Dermis microvascular lymphatic vessel endothelial cell (primary cell): ENCODE measurements at regions not wholly inside any gene's neighbourhood (a gene's known extent, or its start where the extent isn't known, plus 50 kb on each side); places are given as distances from the start of the nearest gene placed in this dataset.

ENCODE experiments used
- DNase-seq, 2 donors: peaks; one replicate each; pipeline versions ENCODE4 v3.0.0 to v3.0.0-alpha.2; 2010; ENCODE audit warnings: low read depth in 2 of 2

GRCh38 chr6:47117314-47117713 is 75.2 kb upstream of the ADGRF1 start:
- DNase-seq, result no peak

GRCh38 chr6:47116606-47117005 is 74.5 kb upstream of the ADGRF1 start:
- no peak for DNase-seq

- DNase-seq, result no peak
These were observed 74.0 kb upstream of the ADGRF1 start for GRCh38 chr6:47116086-47116485.

- no peak for DNase-seq
These were observed 72.3 kb upstream of the ADGRF1 start for GRCh38 chr6:47114460-47114859.

GRCh38 chr6:47112317-47112716 is 70.2 kb upstream of the ADGRF1 start:
- peak in 1 of 2 donors; percentile 34 for DNase-seq

GRCh38 chr6:47111685-47112084 is 69.6 kb upstream of the ADGRF1 start:
- DNase-seq, result peak; percentile 84 to 90

- no peak for DNase-seq
These were observed 67.1 kb upstream of the ADGRF1 start for GRCh38 chr6:47109281-47109680.

- no peak for DNase-seq
These were observed 64.6 kb upstream of the ADGRF1 start for GRCh38 chr6:47106721-47107197.

- DNase-seq, result no peak
These were observed 64.1 kb upstream of the ADGRF1 start for GRCh38 chr6:47106216-47106615.

GRCh38 chr6:47105469-47106178 is 63.5 kb upstream of the ADGRF1 start:
- DNase-seq, result no peak

GRCh38 chr6:47103931-47104330 is 61.8 kb upstream of the ADGRF1 start:
- no peak for DNase-seq

GRCh38 chr6:47102331-47102730 is 60.2 kb upstream of the ADGRF1 start:
- DNase-seq, result no peak

GRCh38 chr6:47098570-47098993 is 56.5 kb upstream of the ADGRF1 start:
- DNase-seq, result no peak

GRCh38 chr6:47097092-47097945 is 55.2 kb upstream of the ADGRF1 start:
- peak; percentile 71 to 79 for DNase-seq

GRCh38 chr6:47096211-47096895 is 54.2 kb upstream of the ADGRF1 start:
- no peak for DNase-seq

GRCh38 chr6:47094241-47094925 is 52.3 kb upstream of the ADGRF1 start:
- DNase-seq, result peak; percentile 70 to 79

GRCh38 chr6:47093169-47093568 is 51.0 kb upstream of the ADGRF1 start:
- no peak for DNase-seq

GRCh38 chr6:47091886-47092668 is 49.9 kb upstream of the ADGRF1 start:
- no peak for DNase-seq
